ENCODE measurements at regions not wholly inside any gene's neighbourhood (a gene's known extent, or its start where the extent isn't known, plus 50 kb on each side); places are given as distances from the start of the nearest gene placed in this dataset.
"Not testable (repeated sequence)": the region's sequence is repeated elsewhere in the genome, so short reads cannot be mapped to it uniquely, and the experiment has no call there.

DNA sequence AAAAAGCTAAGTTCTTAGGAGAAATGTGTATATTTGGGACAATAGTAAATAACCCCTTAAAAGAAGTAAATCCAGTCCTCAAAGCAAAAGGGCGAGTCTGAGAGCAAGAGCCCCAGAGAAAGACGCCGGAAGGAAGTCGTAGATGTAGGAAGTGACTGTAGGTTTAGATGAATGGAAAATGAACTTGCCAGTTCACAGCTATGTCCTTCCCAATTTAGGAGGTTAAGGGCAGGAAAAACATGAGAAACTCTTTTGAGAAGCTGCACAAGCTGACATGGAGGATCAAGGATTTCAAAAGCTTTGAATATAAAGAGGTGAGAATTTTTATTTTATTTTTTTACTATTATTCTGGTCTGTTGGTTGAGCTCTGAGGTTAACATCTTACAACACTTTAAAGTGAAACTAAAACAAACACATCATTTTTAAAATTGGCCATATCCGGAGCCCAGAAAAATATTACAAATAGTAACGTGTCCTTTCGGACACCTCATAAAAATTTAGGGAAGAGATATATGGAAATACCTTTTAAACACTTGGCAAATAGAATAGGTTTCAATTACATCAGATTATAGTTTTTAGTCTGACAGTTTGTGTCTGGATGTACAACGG is 1178.6 kb downstream of the MRPL39 start:
- in situ Hi-C loops (cut with MboI; ENCODE audit: low sequenced_read_pairs) = no loop called here

GRCh38 chr21:24424776-24425175 is 1182.5 kb downstream of the MRPL39 start:
- in situ Hi-C loops (cut with MboI; ENCODE audit: low sequenced_read_pairs) = no loop called here

DNA sequence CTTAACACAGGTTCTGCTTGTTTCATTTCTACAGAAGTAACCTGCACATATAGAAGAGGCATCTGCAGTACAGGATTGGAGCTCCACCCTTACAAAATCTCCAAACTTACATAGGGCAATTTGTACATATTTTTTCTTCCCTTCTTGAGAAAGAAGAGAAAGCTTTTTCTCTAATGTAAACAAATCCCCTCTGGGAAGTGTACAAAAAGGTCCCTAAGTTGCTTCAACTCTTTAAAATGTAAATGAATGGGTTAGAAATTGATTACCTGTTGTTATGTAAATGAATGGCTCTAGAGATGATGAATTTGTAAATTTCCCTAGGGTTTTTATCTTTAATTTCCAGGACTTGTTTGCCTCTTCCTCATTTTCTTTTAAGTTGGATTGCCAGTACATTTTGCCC is 1183.7 kb downstream of the MRPL39 start:
- in situ Hi-C loops (cut with MboI; ENCODE audit: low sequenced_read_pairs) = no loop called here

DNA sequence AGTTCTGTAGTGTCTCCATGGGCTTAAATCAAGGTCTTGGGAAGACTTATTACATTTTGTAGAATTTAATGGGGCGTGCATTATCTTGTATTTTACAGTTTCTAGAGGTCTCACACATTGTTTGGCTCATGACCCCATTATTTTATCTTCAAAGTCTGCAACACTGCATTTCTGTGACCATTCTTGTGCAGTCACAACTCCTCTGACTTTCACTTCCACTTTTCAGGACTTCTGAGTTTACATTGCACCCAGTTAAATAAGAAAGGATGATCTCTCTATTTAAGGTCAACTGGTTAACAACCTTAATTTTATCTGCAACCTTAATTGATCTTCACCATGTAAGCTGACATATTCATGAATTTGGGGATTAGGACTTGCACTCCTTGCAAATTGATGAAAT is 1186.6 kb downstream of the MRPL39 start:
- in situ Hi-C loops (cut with MboI; ENCODE audit: low sequenced_read_pairs) = no loop called here

DNA sequence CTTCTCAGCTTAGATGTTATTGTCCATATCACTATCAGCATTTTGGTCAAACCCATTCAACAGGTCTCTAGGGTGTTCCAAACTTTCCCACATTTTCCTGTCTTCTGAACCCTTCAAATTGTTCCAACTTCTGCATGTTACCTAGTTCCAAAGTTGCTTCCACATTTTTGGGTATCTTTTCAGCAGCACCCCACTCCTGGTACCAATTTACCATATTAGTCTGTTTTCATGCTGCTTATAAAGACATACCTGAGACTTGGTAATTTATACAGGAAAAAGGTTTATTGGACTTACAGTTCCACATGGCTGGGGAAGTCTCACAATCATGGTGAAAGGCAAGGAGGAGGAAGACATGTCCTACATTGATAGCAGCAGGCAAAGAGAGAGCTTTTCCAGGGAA is 1187.6 kb downstream of the MRPL39 start:
- in situ Hi-C loops (cut with MboI; ENCODE audit: low sequenced_read_pairs) = not testable (repeated sequence)

GRCh38 chr21:24418671-24419070 is 1188.6 kb downstream of the MRPL39 start:
- in situ Hi-C loops (cut with MboI; ENCODE audit: low sequenced_read_pairs) = no loop called here

- in situ Hi-C loops (cut with MboI; ENCODE audit: low sequenced_read_pairs) = no loop called here
These were observed 1195.9 kb downstream of the MRPL39 start for GRCh38 chr21:24411429-24411828.

DNA sequence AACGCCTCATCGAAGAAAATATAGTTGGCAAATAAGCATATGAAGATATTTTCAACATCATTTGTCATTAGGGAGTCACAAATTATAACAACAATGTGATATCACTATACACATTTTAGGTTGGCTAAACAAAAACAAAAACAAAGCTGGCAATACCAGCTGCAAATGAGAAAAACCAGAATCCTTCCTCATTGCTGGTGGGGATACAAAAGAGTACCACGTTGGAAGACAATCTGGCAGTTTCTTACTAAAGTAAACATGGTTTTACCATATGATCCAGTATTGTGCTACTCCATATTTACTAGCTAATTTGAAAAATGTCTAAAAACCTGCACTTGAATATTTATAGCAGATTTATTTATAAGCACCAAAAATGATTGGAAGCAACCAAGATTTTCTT is 1204.1 kb downstream of the MRPL39 start:
- in situ Hi-C loops (cut with MboI; ENCODE audit: low sequenced_read_pairs) = no loop called here

- in situ Hi-C loops (cut with MboI; ENCODE audit: low sequenced_read_pairs) = no loop called here
These were observed 1211.9 kb downstream of the MRPL39 start for GRCh38 chr21:24395320-24395923.

DNA sequence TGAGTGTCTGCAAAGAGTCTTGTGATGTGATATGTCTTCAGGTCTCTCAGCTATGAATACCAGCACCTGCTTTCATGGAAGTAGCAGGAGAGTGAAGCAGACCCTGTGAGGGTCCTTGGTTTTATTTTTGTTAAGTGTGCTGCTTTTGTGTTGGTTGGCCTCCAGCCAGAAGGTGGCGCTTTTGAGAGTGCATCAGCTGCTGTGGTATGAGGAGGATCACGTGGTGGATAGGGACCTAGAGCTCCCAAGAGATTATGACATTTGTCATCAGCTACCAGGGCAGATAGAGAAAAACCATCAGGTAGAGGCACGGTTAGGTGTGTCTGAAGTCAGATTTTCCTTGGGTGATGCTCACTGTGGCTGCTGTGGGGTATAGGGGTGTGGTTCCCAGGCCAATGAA is 1232.1 kb downstream of the MRPL39 start:
- in situ Hi-C loops (cut with MboI; ENCODE audit: low sequenced_read_pairs) = no loop called here

DNA sequence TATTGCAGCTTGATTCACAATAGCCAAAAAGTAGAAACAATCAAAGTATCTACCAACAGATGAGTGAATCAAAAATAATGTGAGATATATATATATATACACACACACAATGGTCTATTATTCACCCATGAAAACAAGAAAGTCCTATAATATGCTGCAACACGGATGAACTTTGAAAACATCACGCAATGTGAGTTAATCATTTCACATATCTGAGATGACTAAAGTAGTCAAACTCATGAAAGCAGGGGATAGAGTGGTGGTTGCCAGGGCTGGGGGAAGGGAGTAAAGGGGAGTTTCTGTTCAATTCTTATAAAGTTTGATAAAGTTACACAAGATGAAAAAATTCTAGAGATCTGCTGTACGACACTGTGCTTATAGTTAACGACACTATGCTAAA is 1234.8 kb downstream of the MRPL39 start:
- in situ Hi-C loops (cut with MboI; ENCODE audit: low sequenced_read_pairs) = no loop called here

DNA sequence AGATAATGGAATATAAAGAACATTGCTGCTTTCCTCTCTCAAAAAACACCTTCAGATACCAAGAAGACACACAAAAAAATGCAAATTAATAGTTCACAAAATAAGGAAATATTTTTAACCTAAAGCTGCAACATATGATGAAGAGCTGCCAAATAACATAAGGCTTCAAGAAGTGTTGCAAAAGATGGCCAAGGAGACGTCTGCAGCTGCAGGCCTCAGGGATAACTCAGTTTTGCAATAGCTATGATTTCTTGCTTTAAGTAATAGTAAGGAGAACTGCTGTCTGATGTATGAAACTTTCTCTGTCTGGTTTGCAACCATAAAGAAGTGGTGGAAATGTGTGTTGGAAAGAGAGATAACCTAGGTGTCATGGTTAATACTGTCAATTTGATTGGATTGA is 1237.5 kb downstream of the MRPL39 start:
- in situ Hi-C loops (cut with MboI; ENCODE audit: low sequenced_read_pairs) = no loop called here

DNA sequence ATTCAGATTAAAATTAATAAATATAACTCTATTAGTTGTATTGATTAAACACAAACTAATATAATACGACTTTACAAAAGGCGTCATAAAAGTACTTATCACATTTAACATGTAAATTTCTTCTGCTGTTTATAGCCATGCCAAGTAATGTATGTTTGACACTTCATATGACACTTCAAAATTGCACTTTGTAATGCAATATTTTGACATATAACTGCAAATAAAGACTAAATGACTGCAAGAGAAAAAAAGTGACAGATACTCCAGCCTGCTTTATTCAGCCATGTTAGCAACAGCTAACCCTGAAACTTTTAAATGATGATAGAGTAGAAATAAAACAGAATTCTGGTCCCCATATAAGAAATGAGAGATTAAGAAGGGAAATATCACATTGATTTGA is 1238.0 kb downstream of the MRPL39 start:
- in situ Hi-C loops (cut with MboI; ENCODE audit: low sequenced_read_pairs) = no loop called here

DNA sequence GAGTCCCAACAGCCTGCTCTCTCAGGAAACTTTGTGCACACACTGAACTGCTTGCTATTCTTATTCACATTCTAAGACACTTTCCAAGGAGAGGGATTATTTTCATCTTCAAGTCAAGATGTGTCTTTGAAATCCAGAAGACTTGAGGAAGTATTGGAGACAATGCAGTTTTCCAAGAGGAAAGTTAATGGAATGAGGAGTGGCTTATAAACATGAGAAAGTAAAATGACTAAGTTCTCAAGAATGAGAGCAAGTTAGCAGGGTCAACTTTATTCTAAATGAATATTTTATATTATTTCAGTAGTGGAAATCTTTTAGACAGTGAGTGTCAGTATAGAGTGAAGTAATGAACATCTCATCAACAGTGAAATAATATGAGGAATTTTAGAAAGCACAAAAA is 1239.3 kb downstream of the MRPL39 start:
- in situ Hi-C loops (cut with MboI; ENCODE audit: low sequenced_read_pairs) = no loop called here

DNA sequence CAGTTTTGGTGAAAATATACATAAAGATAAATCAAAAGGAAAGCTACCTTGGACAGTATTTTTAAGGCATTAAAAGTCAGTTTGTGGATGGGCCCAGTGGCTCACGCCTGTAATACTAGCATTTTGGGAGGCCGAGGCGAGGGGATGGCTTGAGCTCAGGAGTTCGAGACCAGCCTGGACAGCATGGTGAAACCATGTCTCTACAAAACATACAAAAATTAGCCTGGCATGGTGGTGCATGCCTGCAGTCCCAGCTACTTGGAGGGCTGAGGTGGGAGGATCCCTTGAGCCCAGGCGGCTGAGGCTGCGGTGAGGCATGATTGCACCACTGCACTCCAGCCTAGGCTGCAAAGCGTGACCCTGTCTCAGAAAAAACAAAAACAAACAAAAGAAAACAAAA is 1253.8 kb downstream of the MRPL39 start:
- in situ Hi-C loops (cut with MboI; ENCODE audit: low sequenced_read_pairs) = no loop called here

- in situ Hi-C loops (cut with MboI; ENCODE audit: low sequenced_read_pairs) = no loop called here
These were observed 1267.9 kb downstream of the MRPL39 start for GRCh38 chr21:24339406-24339805.

GRCh38 chr21:24336491-24336890 is 1270.8 kb downstream of the MRPL39 start:
- in situ Hi-C loops (cut with MboI; ENCODE audit: low sequenced_read_pairs) = no loop called here

DNA sequence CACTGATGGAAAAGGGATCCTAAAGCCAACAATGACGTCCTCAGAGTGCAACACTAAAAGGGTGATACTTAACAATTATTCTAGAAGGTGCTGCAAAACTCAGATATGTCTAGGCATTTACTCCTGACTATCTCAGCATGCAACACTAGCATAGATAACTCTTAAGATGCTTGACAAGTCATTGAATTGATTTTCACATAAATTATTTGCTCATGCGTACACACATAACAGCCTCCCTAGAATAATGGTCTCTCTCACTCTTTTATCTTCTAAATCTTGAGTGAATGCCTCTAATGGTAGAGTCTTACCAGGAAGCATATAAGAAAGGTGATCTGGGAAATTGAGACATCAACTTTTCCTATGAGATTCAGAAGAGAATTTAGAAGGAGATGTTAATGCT is 1283.7 kb downstream of the MRPL39 start:
- in situ Hi-C loops (cut with MboI; ENCODE audit: low sequenced_read_pairs) = no loop called here

DNA sequence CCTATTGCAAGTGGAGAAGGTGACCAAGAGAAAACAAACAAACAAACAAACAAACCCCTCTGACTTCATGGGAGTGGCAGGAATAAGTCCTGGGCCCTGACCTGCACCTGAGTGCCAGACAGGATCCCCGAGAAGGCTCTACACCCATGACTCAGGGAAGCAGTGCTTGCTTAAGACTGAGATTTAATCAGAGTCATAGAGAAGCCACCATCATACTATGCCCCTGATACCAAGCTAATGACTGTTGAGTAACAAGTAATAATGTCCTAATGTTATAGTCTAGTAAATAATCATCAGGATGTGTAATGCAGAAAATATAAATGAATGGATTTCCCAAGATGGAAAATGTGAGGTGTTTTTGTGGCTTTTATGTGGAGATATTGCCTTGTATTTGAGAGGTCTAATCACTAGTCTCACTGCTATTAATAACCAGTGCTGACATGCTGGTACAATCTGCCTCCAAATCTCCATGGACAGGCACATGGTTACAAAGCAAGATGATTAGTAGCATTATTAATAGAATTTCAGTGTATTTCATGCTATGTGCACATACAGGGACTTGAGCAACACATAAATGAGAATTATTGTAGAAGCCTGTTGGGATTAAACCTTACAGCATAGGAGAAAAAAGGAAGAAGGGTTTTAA is 1290.9 kb downstream of the MRPL39 start:
- in situ Hi-C loops (cut with MboI; ENCODE audit: low sequenced_read_pairs) = no loop called here

GRCh38 chr21:24310788-24311187 is 1296.5 kb downstream of the MRPL39 start:
- in situ Hi-C loops (cut with MboI; ENCODE audit: low sequenced_read_pairs) = no loop called here

- in situ Hi-C loops (cut with MboI; ENCODE audit: low sequenced_read_pairs) = no loop called here
These were observed 1299.1 kb downstream of the MRPL39 start for GRCh38 chr21:24308183-24308582.

- in situ Hi-C loops (cut with MboI; ENCODE audit: low sequenced_read_pairs) = no loop called here
These were observed 1304.9 kb downstream of the MRPL39 start for GRCh38 chr21:24302400-24302799.

DNA sequence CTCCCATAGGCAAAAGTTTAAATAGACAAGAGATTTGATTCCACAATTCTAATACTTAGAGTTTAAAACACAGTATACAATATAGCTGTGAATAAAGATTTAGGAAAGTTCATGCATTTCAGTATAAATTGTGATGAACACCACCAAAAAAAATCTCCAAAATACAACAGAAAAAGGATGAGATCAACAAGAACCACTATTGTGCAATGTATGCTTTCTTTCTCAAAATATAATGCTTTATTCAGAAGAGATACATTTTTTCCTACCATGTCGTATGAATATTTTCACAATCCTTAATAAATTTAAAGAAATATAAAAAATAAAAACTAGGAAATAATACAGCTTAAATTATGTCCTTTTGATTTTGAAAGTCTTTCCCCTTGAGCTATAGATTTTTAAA is 1309.2 kb downstream of the MRPL39 start:
- in situ Hi-C loops (cut with MboI; ENCODE audit: low sequenced_read_pairs) = no loop called here

Data from HL-60/S4 treated with phorbol 12-myristate 13-acetate at 8.2 ng/mL for 4 days and 3 days (cell line).